GM18873 (cell line): ENCODE measurements at regions not wholly inside any gene's neighbourhood (a gene's known extent, or its start where the extent isn't known, plus 50 kb on each side); places are given as distances from the start of the nearest gene placed in this dataset.

Experiments used
- ATAC-seq: cut with Tn5 transposase; IDR thresholded peaks from one replicate; pipeline ENCODE4 v1.9.1; 2021; ENCODE audit warnings: mild to moderate bottlenecking, moderate library complexity, moderate number of reproducible peaks; ENCODE audit not compliant: unreplicated experiment, low FRiP score

DNA sequence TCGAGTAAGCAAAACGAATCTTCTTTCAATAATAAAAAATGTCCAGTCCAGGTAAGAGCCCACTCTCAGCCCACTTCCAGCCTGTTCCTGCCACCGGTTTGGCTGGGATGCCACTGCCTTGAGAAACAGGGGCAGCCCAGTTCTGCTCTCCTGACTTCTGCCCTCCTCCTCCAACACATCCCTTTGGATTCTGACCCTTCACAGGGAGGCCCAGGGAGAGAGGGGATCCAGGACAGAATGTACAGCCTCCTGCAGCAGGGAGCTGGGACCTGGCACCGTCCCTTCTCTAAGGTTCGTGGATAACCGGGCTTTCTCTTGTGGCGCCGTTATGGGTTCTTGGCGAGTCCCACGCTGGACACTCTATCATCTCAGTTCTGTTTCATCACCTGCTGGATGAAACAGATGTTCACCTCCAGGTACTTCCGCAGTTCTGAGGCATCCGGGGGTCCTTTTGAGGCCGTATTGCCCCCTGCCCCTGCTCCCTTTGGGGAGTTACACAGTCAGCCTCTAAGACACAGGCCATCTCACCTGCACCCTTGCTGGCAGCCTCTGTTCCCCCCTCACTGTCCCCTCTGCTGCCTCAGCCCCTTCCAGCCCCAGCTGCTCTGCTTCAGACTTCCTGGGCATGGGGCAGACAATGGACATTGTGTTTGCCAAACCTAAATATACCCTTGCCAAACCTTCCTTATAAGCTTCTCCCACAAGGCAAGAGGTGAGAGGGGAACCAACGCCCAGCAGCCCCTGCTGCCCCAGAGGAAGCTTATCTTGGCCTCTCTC, 203.8 kb upstream of the ZMIZ1 start:
- ATAC-seq: no peak

DNA sequence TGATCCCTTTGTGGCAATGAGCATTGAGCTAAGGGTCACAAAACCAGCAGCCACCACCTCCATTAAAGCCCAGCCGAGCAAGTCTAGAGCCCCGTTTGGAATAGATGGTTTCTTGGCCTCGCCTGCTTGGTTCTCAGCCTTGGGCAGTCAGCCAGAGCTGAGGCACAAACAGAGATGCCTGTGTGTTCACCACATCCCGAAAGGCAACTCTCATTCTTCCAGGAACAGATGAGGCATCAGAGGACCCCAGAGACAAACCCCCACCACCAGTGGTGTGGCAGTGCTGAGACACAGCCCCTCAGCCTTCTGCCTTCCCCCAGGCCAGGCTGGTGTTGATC, 203.3 kb upstream of the ZMIZ1 start:
- ATAC-seq: no peak

DNA sequence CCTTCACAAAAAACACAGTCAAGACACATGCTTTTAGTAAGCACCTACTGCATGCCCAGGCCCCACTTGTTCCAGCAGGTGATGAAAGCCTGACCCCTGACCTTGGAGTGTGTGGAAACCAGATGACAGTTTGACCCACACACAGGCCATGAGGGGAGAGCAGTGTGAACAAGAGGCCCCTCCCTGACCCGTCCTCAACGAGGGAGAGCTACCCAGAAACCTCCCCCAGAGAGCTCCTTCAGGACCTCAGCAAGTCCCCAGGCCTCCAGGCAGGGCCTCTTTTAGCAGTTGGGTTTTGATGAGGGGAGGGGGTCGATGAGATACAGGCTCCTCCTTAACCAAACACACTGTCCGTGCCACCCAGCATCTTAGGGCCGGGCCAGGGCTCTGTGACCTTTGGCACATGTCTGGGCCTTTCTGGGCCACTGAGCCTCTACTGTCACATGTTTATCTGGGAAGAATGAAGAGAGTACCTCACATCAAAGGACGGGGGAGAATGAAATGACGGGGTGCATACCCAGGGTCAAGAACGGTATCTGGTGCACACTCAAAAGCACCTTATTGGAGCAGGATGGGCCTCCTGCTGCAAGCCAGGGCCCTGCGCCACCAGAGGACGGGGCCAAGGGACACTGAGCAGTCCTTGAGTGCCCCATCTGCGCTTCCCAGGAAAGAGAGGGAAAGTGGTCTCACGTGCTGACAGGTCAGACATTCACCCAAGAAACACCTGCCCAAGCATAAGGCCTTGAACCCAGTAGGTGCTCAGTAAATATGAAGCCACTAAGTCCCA, 202.6 kb upstream of the ZMIZ1 start:
- ATAC-seq: no peak

DNA sequence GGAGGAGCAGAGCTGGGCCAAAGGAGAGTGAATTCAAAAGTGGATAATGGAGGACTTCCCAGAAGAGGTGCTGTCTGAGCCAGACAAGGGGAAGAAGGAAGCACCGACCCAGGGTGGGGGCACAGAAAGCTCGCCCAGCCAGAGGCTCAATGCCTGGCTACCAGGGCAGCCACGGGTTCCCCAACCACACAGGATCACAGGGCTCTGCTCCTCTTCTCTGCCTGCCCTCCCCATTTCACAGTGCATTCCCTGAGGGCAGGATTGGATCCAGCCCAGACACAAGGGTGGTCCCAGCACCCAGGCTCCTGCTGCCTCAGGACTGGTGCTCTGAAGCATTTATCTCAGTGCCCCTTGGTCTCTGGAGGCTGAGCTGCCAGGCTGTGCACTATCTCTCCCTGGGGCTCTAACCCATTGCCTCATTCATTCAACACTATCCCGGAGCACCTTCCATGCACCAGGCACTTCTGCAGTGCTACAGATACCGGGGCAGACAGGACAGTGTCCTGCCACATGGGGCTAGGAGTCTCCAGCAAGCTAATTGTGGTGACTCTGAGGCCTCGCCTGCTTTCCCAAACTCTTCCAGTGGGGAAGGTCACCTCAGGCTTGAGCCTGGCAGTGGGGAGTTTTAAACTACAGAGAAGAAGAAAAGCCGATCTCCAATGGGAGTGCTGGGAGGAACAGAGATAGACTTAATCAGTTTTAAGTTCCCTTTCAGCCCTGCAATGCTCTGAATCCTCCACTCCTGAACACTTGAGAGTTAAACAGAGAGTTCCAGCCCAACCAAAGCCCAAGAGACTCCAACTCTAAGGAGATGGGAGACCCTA, 201.8 kb upstream of the ZMIZ1 start:
- ATAC-seq: no peak

DNA sequence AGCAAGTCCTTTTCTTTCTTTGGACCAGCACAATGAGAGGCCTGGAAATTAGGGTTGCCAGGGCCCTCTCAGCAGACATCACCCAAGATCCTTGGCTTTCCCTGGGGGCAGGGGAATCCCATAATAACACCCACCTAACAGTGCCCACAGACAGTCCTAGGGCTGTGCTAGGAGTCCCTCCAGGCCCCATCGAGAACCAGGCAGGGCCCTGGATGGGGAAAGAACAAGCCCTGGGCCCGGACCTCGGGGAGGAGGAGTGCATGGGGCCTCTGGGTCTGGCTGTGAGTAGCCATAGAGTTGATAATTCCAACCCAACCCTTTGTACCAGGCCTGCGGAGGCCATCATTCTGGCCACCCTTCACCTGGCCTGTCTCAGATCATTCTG, 201.2 kb upstream of the ZMIZ1 start:
- ATAC-seq: no peak

DNA sequence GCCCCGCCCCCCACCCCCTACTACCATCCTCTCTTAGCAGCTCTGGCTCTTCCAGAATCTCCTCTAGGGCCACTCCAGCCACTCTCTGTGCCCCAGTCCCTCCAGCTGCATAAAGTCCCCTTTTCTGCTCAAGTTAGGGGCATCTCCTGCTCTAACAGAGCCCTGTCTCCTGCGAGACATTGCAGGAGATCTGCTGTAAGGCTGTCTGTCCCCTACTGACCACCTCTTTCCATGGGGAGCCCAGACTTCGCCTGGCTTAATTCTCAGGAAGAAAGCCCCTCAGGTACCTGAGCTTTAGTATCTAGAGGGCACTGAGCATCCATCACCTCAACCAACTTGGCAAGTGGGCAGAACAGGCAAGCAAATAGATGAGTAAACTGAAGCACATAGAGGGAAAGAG, 200.7 kb upstream of the ZMIZ1 start:
- ATAC-seq: no peak

DNA sequence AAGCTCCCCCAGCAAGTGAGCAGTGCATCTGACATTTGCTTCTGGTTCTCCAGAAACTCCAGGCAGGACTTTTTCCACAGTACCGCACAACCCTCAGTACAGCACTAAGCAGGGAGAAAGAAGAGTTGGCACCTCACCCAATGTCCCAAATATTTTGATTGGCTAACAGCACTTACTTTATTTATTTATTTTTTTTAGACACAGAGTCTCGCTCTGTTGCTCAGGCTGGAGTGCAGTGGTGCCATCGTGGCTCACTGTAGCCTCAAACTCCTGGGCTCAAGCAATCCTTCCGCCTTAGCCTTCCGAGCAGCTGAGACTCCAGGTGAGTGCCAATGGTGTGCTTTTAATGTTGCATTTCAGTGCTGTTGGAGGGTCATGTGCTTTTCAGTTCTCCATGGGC, 200.3 kb upstream of the ZMIZ1 start:
- no peak for ATAC-seq

DNA sequence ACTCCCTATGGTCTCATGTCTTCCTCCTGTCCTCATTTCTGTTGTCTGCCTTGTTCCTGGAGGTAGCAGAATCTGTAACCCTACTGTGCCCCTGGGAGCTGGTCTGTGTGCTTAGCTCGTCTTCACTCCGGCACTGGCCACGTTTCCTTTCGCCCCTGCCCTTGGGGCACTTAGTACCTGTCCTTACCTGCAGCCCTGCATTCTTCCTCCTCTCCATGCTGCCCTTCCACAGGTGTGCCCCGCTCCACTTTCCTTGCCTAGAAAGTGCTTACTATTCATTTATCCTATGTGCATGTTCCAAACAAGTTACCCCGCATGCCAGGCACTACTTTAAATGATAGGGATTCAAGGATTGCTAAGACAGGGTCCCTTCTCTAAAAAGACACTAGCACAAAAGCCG, 199.9 kb upstream of the ZMIZ1 start:
- no peak for ATAC-seq

DNA sequence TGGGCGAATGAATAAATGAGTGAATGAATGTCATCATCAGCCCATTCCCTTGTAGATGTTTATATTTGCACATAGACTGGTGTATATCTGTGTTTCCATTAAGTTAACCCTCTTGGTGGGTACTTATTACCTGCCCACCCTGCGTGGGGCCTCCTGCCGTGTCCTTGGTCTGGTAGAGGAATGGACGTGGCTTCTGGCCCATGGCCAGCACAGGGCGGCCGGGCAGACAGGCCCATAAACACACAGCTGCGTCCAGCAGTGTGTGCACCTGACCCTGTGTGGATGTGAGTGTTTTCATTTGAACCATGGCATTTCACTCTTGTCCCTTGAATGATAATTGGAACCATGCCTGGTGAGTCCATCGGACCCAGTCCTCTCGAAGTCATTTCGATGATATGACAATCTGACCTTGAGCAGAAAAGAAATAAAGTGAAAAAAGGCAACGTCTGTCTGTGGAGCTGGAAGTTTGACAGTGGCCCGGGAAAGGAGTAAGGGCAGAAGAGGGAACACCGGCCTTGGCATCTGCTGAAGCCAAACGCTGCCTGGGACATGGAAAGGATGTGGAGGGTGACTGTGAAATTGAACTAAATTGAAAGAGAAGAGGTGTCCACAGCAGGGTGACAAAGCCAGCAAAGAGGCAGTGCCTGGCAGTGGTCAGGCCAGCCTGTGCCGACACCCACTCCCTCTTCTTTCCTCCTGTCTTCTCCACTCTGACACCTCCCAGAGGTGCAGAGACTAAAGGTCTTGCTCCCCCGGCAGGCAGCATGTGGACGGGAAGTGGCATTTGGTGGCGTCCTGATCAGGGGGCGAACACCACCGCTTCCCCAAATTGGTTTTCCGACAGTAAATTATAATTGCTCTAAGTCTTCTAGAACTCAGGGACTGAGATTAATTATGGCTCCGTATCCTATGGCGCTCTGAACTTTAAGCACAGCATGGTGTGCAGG, 199.0 kb upstream of the ZMIZ1 start:
- ATAC-seq: no peak

DNA sequence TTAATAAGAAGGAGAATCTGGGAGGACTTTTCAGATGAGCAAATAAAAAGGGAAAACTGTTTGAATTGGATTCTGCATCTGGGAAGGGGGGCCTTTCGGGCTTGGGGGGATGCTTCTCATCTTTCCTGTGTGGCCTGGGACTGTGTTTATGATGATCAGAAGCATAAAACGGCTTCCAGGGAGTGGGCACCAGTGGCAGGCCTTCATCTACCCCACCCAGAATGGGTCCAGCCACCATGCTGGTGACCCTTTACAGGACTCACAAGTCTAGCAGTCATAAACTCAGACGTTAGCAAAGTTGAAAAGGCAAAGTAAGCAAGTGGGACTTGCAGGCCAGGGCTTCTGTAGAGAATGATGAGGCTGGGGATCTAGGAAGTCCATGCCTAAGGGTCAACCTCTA, 198.3 kb upstream of the ZMIZ1 start:
- no peak for ATAC-seq

DNA sequence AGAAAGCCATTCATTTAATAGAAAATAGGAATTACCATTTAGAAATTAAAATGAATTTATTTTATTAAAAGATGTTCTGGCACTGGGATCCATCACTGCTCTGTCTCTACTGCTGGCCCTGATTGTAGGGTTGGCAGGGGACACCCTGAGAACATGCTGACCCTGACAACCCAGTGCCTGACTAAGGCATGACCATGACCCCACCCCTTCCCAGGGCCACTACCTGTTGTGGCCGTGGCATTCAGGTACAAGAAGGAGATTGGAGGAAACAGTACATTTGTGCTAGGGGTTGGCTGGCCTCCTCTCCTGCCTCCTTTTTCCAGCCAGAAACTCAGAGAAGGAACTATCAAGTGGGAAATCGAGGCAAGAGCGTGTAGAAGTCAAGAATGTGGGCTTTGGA, 197.0 kb upstream of the ZMIZ1 start:
- no peak for ATAC-seq

DNA sequence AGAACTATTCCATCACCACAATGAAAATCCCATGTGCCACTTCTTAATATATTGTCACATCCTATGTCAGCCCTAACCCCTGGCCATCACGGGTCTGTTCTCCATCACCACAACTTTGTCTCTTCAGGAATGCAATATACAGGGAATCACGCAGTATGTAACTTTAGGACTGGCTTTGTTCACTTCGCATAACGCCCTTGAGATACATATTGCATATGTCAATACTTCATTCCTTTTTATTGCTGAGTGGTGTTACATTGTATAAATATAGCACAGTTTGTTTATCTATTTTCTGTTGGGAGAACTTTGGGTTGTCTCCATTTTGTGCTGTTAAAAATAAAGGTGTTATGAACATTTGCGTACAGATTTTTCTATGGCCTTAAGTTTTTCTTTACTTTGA, 195.4 kb upstream of the ZMIZ1 start:
- ATAC-seq: no peak

DNA sequence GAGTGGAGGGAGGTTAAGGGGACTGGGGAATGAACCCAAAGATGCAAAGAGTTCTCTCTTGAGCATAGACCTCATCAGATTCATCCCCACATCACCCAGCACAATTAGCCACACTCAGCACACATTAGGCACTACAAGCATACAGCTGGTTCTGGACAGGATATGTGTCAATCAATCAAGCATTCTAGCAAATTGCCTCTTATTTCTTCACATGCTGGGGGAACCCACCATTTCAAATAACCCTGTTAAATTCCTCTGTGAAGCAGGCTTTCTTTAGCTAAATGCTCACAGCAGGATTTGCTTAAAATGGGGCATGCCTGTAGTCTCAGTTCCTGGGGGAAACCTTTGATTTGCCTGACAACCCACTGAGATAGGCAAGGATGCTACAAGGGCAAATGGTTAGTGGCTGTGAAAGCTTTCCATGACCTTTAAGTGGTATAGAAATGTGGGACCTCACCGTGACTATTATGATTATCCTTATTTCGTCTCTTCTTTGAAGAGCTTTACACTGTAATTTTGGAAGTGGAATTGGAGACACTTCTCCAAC, 193.4 kb upstream of the ZMIZ1 start:
- no peak for ATAC-seq

DNA sequence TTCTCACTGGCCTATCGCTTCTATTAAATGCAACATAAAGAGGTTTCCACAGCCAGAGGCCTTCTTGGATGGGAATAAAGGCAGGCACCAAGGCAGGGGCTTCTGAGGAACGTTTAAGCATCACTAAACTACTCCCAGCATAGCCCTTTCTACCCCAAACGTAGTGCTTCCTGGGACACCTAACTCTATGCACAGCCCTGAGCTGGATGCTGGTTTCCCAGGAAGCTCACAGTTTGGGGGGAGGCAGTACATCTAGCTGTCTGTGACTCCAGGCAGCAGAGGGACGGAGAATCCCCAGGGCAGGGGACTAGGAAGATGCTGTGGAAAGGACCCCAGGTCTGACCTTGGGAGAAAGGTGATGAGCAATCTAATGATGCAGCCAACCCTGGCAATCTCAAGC, 192.8 kb upstream of the ZMIZ1 start:
- no peak for ATAC-seq

DNA sequence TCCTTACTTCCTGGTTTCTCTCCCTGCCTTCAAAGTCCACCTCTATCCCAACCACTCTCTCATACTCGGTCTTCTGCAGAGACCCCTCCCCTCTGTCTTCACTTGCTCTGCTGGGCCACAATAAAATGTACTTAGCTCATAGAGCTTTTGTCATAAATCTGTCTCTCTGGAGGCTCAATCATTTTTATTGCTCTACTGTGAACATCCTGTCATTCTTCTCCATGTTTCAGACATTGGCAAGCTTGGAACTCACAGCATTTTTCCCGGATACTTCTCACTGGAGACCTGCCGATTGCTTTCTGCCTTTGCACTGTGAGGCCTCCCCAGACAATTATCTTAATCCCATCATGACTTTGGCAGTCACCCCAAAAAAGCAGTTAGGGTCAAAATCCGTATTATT, 192.3 kb upstream of the ZMIZ1 start:
- ATAC-seq: no peak

DNA sequence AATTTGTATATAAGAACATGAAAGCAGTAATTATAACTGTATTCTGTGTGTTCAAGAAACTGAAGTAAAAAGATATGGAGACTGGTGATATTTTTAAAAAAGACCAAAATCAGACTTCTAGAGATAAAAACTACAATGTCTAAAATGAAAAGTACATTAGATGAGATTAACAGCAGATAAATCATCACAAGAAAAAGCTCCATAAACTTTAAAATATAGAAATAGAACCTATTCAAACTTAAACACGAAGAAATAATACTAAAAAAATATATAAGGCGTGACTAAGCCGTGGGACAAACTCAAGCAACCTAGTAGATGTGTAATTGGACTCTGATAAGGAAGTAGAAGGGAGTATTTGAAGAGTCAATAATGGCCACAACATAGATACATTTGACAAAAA, 189.1 kb upstream of the ZMIZ1 start:
- no peak for ATAC-seq

DNA sequence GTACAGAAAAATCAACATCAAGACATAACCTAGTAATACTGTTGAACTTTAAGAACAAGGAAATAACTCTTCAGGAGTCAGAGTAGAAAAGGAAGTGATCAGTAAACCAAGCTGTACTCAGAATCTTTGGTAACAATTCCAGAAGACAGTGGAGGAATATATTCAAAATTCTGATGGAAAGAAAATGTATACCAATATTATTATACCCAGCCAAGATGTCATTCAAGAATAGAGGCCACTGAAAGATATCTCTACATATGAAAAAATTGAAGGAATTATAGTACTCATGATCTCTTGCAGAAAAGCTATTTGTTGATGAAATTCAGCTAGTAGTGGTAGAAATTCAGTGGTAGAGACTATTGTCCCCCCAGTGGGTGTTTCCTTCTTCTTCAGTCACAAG, 182.6 kb upstream of the ZMIZ1 start:
- ATAC-seq: no peak

DNA sequence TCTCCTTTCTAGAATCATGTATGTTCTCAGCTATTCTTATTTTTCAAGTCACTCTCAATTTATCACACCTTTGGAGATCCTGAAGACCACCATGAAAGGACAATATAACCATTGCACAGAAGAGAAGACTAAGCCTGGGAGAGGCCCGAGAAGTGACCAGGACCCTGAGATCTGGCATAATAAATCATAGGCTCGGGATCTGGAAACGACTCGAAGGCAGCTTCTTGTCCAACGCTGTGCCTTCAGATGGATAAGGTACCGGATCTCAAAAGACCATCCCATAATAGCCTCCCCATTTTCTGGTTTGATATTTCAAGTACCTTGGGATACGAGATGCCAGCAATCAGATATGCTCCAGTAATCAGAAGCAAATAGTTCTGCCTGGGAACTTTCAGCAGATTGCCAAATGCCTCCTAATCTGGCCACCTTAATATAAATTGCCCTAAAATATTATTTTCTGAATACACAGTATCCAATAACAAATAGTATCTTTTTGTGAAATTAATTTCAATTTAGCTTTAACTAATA, 179.2 kb upstream of the ZMIZ1 start:
- no peak for ATAC-seq

DNA sequence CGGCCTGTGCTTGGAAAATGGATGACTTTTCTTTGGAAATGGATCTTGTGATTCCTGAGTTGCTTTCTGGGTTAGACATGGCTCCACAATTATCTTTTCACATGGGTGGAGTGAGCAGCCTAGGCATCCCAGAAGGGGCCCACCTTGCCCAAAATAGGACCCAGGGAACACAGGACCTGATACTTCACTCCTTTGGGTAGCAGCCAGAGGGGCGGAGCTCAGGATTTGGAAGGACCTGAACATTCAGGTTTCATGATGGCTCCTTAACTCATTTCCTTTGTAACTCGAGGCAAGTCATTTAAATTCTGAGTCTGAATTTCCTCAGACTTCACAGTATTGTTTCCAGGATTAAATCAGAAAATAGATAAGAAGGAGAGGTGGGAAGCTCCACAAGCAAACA, 178.3 kb upstream of the ZMIZ1 start:
- no peak for ATAC-seq

DNA sequence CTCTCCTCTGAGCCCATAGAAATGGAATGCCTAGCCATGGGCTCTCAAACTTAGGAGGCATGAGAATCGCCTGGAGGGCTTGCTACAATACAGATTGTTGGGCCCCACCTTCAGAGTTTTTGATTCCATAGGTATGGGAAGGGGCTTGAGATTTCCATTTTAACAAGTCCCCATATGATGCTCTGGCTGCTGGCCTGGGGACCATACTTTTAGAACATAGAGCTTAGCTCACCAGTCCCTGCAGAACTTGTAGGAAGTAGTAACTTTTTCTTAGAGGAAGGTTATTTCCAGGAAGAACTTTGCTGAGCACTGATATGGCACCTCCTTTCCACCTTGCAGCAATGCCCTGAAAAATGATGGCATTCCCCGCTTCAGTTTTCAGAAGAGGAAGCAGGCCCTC, 177.0 kb upstream of the ZMIZ1 start:
- ATAC-seq: no peak
